Right kidney (tissue), 1 donor: ENCODE measurements at regions not wholly inside any gene's neighbourhood (a gene's known extent, or its start where the extent isn't known, plus 50 kb on each side); places are given as distances from the start of the nearest gene placed in this dataset.
"Not testable (repeated sequence)": the region's sequence is repeated elsewhere in the genome, so short reads cannot be mapped to it uniquely, and the experiment has no call there.

Experiments
- DNase-seq: peaks from one replicate; pipeline ENCODE4 v3.0.0-alpha.2; 2016

- no peak for DNase-seq
Measured at GRCh38 chr5:115435778-115436712, 108.5 kb downstream of the FEM1C start.

- no peak for DNase-seq
Measured at GRCh38 chr5:115435065-115435777, 109.4 kb downstream of the FEM1C start.

- no peak for DNase-seq
Measured at GRCh38 chr5:115433918-115434317, 110.7 kb downstream of the FEM1C start.

GRCh38 chr5:115432691-115433090 is 111.9 kb downstream of the FEM1C start:
- no peak for DNase-seq

GRCh38 chr5:115431116-115431515 is 113.5 kb downstream of the FEM1C start:
- DNase-seq = no peak

- no peak for DNase-seq
Measured at GRCh38 chr5:115430374-115430773, 114.2 kb downstream of the FEM1C start.

- no peak for DNase-seq
Measured at GRCh38 chr5:115429345-115429940, 115.1 kb downstream of the FEM1C start.

- no peak for DNase-seq
Measured at GRCh38 chr5:115428676-115429075, 115.9 kb downstream of the FEM1C start.

GRCh38 chr5:115428248-115428647 is 116.3 kb downstream of the FEM1C start:
- no peak for DNase-seq

- DNase-seq = no peak
Measured at GRCh38 chr5:115424446-115424845, 120.1 kb downstream of the FEM1C start.

GRCh38 chr5:115424030-115424429 is 120.5 kb downstream of the FEM1C start:
- no peak for DNase-seq

GRCh38 chr5:115423541-115423940 is 121.0 kb downstream of the FEM1C start:
- DNase-seq = no peak

- DNase-seq = no peak
Measured at GRCh38 chr5:115423051-115423450, 121.5 kb downstream of the FEM1C start.

- DNase-seq = not testable (repeated sequence)
Measured at GRCh38 chr5:115420812-115421211, 123.8 kb downstream of the FEM1C start.

- DNase-seq = no peak
Measured at GRCh38 chr5:115419846-115420585, 123.6 kb upstream of the CCDC112 start.

GRCh38 chr5:115418788-115419187 is 122.3 kb upstream of the CCDC112 start:
- no peak for DNase-seq

- DNase-seq = no peak
Measured at GRCh38 chr5:115417076-115417475, 120.6 kb upstream of the CCDC112 start.

- DNase-seq = no peak
Measured at GRCh38 chr5:115415143-115415491, 118.7 kb upstream of the CCDC112 start.

- DNase-seq = no peak
Measured at GRCh38 chr5:115414406-115415142, 118.1 kb upstream of the CCDC112 start.

- DNase-seq = no peak
Measured at GRCh38 chr5:115413651-115414050, 117.2 kb upstream of the CCDC112 start.

- DNase-seq = no peak
Measured at GRCh38 chr5:115409094-115409493, 112.6 kb upstream of the CCDC112 start.
